ENCODE measurements at regions not wholly inside any gene's neighbourhood (a gene's known extent, or its start where the extent isn't known, plus 50 kb on each side); places are given as distances from the start of the nearest gene placed in this dataset.

GRCh38 chr13:80074143-80074752, 266.7 kb downstream of the SPRY2 start:
- Histone ChIP-seq H3K4me3 (ENCODE audit: insufficient read depth, low read depth, low read length) (no peak overlapping the region), H2BK20ac (ENCODE audit: low read depth, low read length) (no peak overlapping the region), H4K91ac (ENCODE audit: insufficient read depth, low read depth, low read length) (no peak overlapping the region), H3K56ac (ENCODE audit: extremely low read depth, insufficient read depth, low read length) (no peak overlapping the region), H3K27ac (ENCODE audit: insufficient read depth, low read length) (no peak overlapping the region), H2AFZ (replicated peaks; ENCODE audit: low read length, poor library complexity) (no peak overlapping the region), H3K9ac (ENCODE audit: low read depth, low read length) (no peak overlapping the region), H4K20me1 (ENCODE audit: insufficient read depth, low read length) (no peaks in the 10 kb centered on the region), H3K18ac (ENCODE audit: low read depth, low read length) (no peak overlapping the region), H3K4ac (ENCODE audit: low read depth, low read length) (no peak overlapping the region), H2BK5ac (ENCODE audit: low read depth, low read length, poor library complexity, severe bottlenecking) (no peak overlapping the region), H3K27me3 (ENCODE audit: control insufficient read depth, insufficient read depth, low read length) (no peaks in the 10 kb centered on the region), H3K36me3 (ENCODE audit: control insufficient read depth, insufficient read depth, low read length) (no peaks in the 10 kb centered on the region), H3K79me1 (ENCODE audit: low read depth in 1 of 2, low read length in 2 of 2) (no peaks in the 10 kb centered on the region), H3K9me3 (ENCODE audit: control insufficient read depth, insufficient read depth, low read length) (no peaks in the 10 kb centered on the region), H3K14ac (replicated peaks; ENCODE audit: low read depth, low read length) (no peak overlapping the region), H3K9me1 (ENCODE audit: insufficient read depth, low read length) (no peaks in the 10 kb centered on the region; the same call in 1 of the 2 replicates), H3K4me1 (ENCODE audit: control insufficient read depth, insufficient read depth, low read length) (no peaks in the 10 kb centered on the region), H3K23ac (ENCODE audit: low read depth, low read length) (no peak overlapping the region), H2AK5ac (ENCODE audit: low read depth, low read length) (0 out of 2 replicates have a peak overlapping the region, but pooled peaks have one; percentile 11), H2AK9ac (replicated peaks; ENCODE audit: low read depth, low read length, poor library complexity) (peak overlapping the region; percentile 45), H4K8ac (ENCODE audit: low read depth in 2 of 2, low read length in 2 of 2) (no peak overlapping the region), H2BK120ac (ENCODE audit: low read depth, low read length) (no peak overlapping the region), H2BK15ac (ENCODE audit: low read depth, low read length) (no peak overlapping the region), H3K4me2 (ENCODE audit: low read depth, low read length) (no peak overlapping the region), H4K5ac (ENCODE audit: low read depth, low read length) (no peak overlapping the region)
- ATAC-seq (ENCODE audit: low read depth) (no peak), DNase-seq (no peak)
- ChIA-PET CTCF (interaction anchor here (0.7 kb wide), 1 partner anchor 103 kb away, joined by 4 read pairs; no protein-coding TSS in a partner anchor), POLR2A (ENCODE audit: unreplicated experiment) (no interaction called here)
- dilution Hi-C loops (cut with HindIII; ENCODE audit: low sequenced_read_pairs, unreplicated experiment) (no loop called here), in situ Hi-C loops (cut with MboI; ENCODE audit: low sequenced_read_pairs) (no loop called here), intact Hi-C loops (cut with micrococcal nuclease) (no loop called here)
- 94% methylated on average over 8 of the region's 13 CpGs; no CpG with 5 or more reads in 1 of the 2 experiments for WGBS, 2 experiments (ENCODE audit: extremely low coverage in 2 of 2, insufficient read length in 1 of 2)
- no TSS peak for BruUV-seq (replicated peaks)
- TF ChIP-seq NFE2L2 (IDR thresholded peaks at IDR 0.05; ENCODE audit: low read depth, low read length) (no peak), USF2 (IDR thresholded peaks at IDR 0.05; ENCODE audit: low read depth, low read length) (no peak), CEBPB (IDR thresholded peaks at IDR 0.05; ENCODE audit: low read depth, low read length) (no peak), RAD21 (IDR thresholded peaks at IDR 0.05; ENCODE audit: low read length) (no peak), RFX5 (IDR thresholded peaks at IDR 0.05; ENCODE audit: low read depth, low read length) (no peak), CHD1 (IDR thresholded peaks at IDR 0.05; ENCODE audit: low read depth, low read length) (no peak), MAZ (IDR thresholded peaks at IDR 0.05; ENCODE audit: borderline replicate concordance, low read depth, low read length) (no peak), POLR2A (IDR thresholded peaks at IDR 0.05; ENCODE audit: low read depth, low read length) (no peak), FOS (IDR thresholded peaks at IDR 0.05; ENCODE audit: low read depth, low read length) (no peak), MAFK (IDR thresholded peaks at IDR 0.05; ENCODE audit: low read depth, low read length) (no peak), BHLHE40 (IDR thresholded peaks at IDR 0.05; ENCODE audit: low read depth, low read length) (no peak), RCOR1 (IDR thresholded peaks at IDR 0.05; ENCODE audit: insufficient replicate concordance, low read length) (no peak), MXI1 (IDR thresholded peaks at IDR 0.05; ENCODE audit: borderline replicate concordance, low read depth, low read length) (no peak), SMC3 (IDR thresholded peaks at IDR 0.05; ENCODE audit: low read depth, low read length) (no peak)
- TF ChIP-seq, protein P1, sequence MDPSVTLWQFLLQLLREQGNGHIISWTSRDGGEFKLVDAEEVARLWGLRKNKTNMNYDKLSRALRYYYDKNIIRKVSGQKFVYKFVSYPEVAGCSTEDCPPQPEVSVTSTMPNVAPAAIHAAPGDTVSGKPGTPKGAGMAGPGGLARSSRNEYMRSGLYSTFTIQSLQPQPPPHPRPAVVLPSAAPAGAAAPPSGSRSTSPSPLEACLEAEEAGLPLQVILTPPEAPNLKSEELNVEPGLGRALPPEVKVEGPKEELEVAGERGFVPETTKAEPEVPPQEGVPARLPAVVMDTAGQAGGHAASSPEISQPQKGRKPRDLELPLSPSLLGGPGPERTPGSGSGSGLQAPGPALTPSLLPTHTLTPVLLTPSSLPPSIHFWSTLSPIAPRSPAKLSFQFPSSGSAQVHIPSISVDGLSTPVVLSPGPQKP (IDR thresholded peaks at IDR 0.05; ENCODE audit: borderline replicate concordance, low read depth, low read length), result no peak
- TF ChIP-seq, protein P2, sequence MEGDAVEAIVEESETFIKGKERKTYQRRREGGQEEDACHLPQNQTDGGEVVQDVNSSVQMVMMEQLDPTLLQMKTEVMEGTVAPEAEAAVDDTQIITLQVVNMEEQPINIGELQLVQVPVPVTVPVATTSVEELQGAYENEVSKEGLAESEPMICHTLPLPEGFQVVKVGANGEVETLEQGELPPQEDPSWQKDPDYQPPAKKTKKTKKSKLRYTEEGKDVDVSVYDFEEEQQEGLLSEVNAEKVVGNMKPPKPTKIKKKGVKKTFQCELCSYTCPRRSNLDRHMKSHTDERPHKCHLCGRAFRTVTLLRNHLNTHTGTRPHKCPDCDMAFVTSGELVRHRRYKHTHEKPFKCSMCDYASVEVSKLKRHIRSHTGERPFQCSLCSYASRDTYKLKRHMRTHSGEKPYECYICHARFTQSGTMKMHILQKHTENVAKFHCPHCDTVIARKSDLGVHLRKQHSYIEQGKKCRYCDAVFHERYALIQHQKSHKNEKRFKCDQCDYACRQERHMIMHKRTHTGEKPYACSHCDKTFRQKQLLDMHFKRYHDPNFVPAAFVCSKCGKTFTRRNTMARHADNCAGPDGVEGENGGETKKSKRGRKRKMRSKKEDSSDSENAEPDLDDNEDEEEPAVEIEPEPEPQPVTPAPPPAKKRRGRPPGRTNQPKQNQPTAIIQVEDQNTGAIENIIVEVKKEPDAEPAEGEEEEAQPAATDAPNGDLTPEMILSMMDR (conservative IDR thresholded peaks at IDR 0.05; ENCODE audit: low read depth, low read length), result no peak

Measured in IMR-90 (cell line).